Body of pancreas (tissue), 4 donors: ENCODE measurements at regions not wholly inside any gene's neighbourhood (a gene's known extent, or its start where the extent isn't known, plus 50 kb on each side); places are given as distances from the start of the nearest gene placed in this dataset.

ENCODE experiments used
- ATAC-seq: fragments of 150-250 bp; one replicate; pipeline ENCODE4 v1.9.1; 2016
- DNase-seq, 4 donors: peaks; one replicate each; pipeline ENCODE4 v3.0.0-alpha.2; 2019
- H3K27ac ChIP-seq, 4 donors: fragments of 200-600 bp; sonication (generic); 1 replicate in 3 of 4; 2 replicates in 1 of 4; pipeline versions ENCODE4 v1.5.1 to v1.6.1; 2016 to 2019; ENCODE audit warnings: mild to moderate bottlenecking in 1 of 4, mixed read lengths in 1 of 4, moderate library complexity in 1 of 4
- H3K27me3 ChIP-seq, 2 donors: fragments of 200-600 bp; sonication (generic); one replicate each; pipeline ENCODE4 v1.6.0; 2016; ENCODE audit warnings: mild to moderate bottlenecking in 1 of 2
- H3K36me3 ChIP-seq, 2 donors: fragments of 200-600 bp; sonication (generic); replicated peaks in 1 of 2; 2 replicates each; pipeline ENCODE4 v1.5.1; 2016; ENCODE audit warnings: low read depth in 2 of 2; ENCODE audit not compliant: insufficient read depth in 1 of 2
- H3K4me1 ChIP-seq: fragments of 200-600 bp; sonication (generic); one replicate; pipeline ENCODE4 v1.6.0; 2016
- H3K4me3 ChIP-seq, 2 donors: fragments of 200-600 bp; sonication (generic); 1 replicate in 1 of 2; 2 replicates in 1 of 2; pipeline ENCODE4 v1.5.1; 2016 to 2019
- H3K9me3 ChIP-seq, 3 donors: fragments of 200-600 bp; sonication (generic); 1 replicate in 2 of 3; 2 replicates in 1 of 3; pipeline ENCODE4 v1.5.1; 2016
- POLR2A ChIP-seq, 3 donors: fragments of 450-650 bp; IDR thresholded peaks; one replicate each; pipeline ENCODE4 v1.6.1; 2016; ENCODE audit warnings: antibody characterized with exemption in 3 of 3, mild to moderate bottlenecking in 2 of 3
- WGBS, 2 donors: methylation state at CpG; one replicate each; pipeline ENCODE4 v1.1.5; 2017; 5-methylcytosine and 5-hydroxymethylcytosine counted together
- intact Hi-C: fragments of 100-400 bp; cut with DNase I; formaldehyde crosslinking; loops from one replicate; pipeline ENCODE4 v1.15.1; 2023
- TF ChIP-seq, protein P1 (sequence below), 7 experiments: fragments of 450-650 bp in 4 of 7; fragments of 200-600 bp in 3 of 7; sonication (generic) in 3 of 7; IDR thresholded peaks; one replicate each; pipeline ENCODE4 v1.5.1; 2016 to 2019; ENCODE audit warnings: antibody characterized with exemption in 7 of 7

DNA sequence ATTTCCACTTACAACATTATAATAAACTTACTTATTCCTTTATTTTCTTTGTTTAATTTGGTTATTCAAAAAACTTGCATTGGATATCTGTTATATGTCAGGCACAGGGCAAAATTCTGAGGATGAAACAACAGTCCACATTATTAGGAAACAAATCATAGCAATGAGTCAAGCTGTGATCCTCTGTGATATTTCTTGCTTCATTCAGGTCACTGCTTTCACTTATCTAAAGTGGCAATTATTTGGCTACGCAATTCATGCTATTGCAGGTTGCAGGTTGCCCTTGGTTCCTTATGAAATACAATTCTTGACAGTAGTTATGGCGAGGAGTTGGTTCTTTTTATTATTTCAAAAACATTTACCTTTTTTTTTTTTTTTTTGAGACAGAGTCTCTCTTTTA, 66.4 kb upstream of the CNTN6 start:
- Histone ChIP-seq H3K4me1 (no peaks in the 10 kb centered on the region), H3K36me3 (no peaks in the 10 kb centered on the region), H3K27me3 (no peaks in the 10 kb centered on the region), H3K4me3 (no peak overlapping the region), H3K9me3 (no peaks in the 10 kb centered on the region), H3K27ac (no peak overlapping the region)
- ATAC-seq = no peak
- intact Hi-C loops = no loop called here
- no peak for DNase-seq
- WGBS, 2 donors = 65 to 72% methylated on average over 2 of the region's 2 CpGs
- TF ChIP-seq, protein P1, sequence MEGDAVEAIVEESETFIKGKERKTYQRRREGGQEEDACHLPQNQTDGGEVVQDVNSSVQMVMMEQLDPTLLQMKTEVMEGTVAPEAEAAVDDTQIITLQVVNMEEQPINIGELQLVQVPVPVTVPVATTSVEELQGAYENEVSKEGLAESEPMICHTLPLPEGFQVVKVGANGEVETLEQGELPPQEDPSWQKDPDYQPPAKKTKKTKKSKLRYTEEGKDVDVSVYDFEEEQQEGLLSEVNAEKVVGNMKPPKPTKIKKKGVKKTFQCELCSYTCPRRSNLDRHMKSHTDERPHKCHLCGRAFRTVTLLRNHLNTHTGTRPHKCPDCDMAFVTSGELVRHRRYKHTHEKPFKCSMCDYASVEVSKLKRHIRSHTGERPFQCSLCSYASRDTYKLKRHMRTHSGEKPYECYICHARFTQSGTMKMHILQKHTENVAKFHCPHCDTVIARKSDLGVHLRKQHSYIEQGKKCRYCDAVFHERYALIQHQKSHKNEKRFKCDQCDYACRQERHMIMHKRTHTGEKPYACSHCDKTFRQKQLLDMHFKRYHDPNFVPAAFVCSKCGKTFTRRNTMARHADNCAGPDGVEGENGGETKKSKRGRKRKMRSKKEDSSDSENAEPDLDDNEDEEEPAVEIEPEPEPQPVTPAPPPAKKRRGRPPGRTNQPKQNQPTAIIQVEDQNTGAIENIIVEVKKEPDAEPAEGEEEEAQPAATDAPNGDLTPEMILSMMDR (IDR thresholded peaks at IDR 0.05) = no peak
- TF ChIP-seq POLR2A (IDR thresholded peaks at IDR 0.05) = no peak

DNA sequence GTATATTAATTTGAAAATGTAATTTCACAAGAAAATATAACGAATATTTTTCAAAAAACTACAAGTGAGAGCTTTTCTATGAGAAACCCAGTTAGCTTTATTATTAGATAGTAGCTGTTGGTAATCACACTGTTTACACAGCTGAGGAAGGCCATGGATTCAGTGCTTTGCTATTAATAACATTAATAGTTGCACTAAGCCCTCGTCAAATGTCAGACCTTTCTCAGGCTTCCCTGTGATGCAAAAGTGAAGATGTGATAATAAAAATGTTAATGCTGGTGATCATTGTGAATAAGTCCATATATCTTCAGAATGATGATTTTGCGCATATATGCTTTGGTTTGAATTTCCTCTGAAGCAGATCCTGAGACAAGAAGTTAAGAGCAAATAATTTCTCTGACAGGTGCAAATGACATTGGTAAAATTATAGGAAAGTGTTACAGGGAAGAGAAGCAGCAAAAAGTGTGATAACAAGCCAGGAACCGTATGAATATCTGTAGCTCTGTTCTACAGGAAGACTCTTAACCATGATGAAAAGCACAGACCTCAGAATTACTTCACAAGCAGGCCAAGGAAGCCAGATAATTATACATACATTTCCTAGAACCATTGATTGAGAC, 56.5 kb upstream of the CNTN6 start:
- H3K27ac ChIP-seq = no peak overlapping the region
- no peak for TF ChIP-seq POLR2A (IDR thresholded peaks at IDR 0.05)
- TF ChIP-seq, protein P1 (IDR thresholded peaks at IDR 0.05) = no peak
- H3K4me3 ChIP-seq = no peak overlapping the region
- WGBS, 2 donors = 40 to 51% methylated on average over 4 of the region's 4 CpGs
- no peaks in the 10 kb centered on the region for H3K36me3 ChIP-seq
- H3K9me3 ChIP-seq = no peaks in the 10 kb centered on the region
- H3K27me3 ChIP-seq = no peaks in the 10 kb centered on the region
- H3K4me1 ChIP-seq = no peaks in the 10 kb centered on the region
- ATAC-seq = no peak
- DNase-seq = no peak
- intact Hi-C loops = no loop called here

DNA sequence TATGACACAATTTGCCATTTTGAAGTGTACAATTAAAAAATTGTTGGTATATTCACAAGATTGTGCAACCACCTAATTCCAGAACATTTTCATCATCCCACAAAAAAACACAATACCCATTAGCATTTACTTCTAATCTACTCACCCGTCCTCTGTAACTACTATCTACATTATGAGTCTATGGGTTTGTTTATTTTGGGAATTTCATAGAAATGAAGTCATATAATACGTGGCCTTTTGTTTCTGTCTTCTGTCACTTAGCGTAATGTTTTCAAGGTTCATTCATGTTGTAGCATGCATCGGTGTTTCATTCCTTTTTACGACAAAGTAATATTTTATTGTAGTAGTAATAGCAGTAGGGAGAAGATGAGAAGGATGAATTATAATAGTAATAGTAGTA, 55.2 kb upstream of the CNTN6 start:
- intact Hi-C loops = no loop called here
- Histone ChIP-seq H3K36me3 (no peaks in the 10 kb centered on the region), H3K9me3 (no peaks in the 10 kb centered on the region), H3K4me1 (no peaks in the 10 kb centered on the region), H3K4me3 (no peak overlapping the region), H3K27ac (no peak overlapping the region), H3K27me3 (no peaks in the 10 kb centered on the region)
- WGBS, 2 donors = 73 to 75% methylated on average over 5 of the region's 5 CpGs
- TF ChIP-seq, protein P1 (IDR thresholded peaks at IDR 0.05) = no peak
- TF ChIP-seq POLR2A (IDR thresholded peaks at IDR 0.05) = no peak
- ATAC-seq (no peak), DNase-seq (no peak)
